ENCODE measurements at regions not wholly inside any gene's neighbourhood (a gene's known extent, or its start where the extent isn't known, plus 50 kb on each side); places are given as distances from the start of the nearest gene placed in this dataset.

DNA sequence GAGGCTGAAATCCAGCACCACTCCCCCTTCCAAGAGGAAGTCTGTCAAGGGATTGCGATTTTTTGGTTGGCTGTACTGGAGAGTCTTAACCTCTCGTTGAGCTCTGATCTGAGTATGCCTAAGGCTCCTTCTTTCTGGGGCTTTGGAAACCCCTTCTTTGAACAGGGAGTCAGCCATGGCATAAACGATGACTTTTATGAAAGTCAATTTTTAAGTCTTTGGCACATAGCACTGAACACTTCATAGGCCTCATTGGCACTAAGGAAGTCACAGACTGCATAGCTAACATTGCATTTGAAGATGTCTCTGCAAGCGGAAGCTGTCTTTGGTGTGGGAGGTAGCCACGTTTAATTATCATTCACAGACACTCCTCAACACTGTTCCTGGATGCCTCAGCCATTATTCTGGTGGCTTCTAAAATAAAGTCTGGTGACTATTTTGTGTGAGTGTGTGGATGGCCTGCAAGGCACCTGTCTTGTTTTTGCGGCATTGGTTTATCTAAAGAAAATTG lies 148.2 kb upstream of the NCK2 start:
- DNase-seq (ENCODE audit: low read depth, low spot score) = no peak

DNA sequence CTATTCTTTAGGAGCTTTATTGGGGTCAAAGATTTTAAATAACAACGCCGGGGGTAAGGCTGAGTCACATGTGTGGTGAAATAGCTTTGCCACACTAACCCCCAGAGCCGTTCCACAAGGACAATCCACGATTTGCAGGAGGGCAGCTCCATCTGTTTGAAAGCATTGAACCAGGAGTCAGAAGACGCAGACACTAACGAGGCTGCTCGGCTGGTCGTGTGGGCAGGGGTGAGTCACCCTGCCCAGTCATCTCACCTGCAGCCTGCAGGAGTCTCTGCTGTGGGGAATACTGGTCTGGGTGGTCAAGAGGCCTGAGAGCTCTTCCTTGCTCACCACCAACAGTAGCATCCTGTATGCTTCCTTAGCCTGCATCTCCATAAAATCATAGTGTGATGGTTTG lies 149.2 kb upstream of the NCK2 start:
- peak; percentile 44 for DNase-seq (ENCODE audit: low read depth, low spot score)

DNA sequence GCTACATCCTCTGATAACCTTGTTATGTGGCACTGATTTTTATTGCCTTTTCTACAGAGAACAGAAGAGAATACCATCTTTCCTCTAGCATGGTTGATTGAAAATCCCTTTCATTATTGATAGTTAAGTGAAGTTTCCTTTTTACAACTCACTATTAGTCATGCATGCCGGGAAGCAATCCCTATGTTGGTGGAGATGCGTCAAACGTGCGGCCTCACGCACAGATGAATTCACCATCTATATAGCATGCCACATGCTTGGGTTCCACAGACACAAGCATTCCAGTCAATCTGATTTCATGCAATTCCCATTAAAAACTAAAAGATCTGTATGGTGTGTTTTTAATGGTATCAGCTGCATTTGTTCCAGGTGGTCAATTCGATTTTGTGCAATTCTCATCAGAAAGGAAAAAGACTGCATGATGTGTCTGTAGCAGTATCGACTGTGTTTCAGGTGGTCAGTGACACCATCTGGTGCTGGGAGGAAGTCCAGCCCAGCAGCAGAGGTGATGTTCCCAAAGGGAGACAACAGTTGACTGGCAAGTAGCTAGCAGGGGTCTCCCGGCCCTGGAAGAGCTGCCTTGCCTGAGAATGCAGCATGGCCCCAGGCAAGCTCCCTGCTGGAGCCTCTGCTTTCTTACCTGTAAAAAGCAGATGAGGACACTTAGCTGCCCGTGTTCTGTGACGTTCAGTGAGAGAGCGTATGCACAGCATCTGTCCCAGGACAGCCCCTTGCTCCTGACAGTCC lies 151.3 kb upstream of the NCK2 start:
- DNase-seq (ENCODE audit: low read depth, low spot score) = no peak

DNA sequence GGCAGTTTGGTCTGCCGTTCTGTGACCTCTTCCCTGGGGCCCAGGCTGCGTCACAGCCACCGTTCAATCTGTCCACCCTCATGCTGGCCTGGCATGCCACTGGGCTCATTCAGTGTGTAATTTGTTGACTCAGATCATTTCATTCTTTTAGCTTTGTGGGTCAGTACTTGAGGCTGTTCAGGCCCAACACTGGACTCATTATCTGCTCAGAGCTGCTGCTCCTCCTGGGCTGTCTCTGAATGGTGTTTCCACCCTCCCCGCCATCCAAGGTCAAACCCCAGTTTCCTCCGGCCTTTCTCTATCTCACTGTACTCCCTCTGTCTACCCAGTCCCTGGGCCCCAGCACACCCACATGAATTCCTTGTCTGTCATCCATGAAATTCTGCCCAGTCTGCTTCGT lies 152.4 kb upstream of the NCK2 start:
- DNase-seq (ENCODE audit: low read depth, low spot score) = no peak

DNA sequence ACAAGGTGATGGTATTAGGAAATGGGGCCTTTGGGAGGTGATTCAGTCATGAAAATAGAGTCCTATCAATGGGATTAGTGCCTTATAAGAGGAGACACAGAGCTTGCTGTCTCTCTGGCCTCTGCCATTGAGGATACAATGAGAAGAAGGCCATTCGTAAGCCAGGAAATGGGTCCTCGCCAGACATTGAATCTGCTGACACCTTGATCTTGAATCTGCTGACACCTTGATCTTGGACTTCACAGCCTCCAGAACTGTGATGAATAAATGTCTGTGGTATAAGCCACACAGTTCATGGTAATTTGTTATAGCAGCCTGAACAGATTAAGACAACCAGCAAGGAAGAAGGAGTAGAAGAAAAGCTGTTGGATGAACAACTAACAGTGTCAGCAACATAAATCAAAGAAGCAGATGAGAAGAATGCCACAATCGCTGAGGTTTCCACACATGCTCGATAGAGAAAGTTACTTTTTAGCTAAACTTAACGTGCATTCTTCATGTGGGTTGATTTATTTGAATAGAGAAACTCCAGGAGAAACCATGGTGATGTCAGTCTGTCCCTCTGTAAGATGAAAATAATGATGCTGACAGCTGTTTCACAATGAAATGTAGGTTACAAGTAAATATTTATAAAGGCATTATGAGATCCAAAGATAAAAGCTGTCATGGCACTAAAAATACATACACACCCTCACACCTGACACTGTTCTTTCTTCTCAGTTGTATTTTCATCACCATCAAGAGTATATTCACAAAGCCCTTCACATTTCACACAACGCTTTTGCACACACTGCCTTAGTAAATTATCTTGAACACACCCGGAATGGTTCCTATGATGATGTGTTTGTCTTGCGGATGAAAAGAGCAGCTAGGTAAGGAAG lies 153.7 kb upstream of the NCK2 start:
- DNase-seq (ENCODE audit: low read depth, low spot score) = no peak

DNA sequence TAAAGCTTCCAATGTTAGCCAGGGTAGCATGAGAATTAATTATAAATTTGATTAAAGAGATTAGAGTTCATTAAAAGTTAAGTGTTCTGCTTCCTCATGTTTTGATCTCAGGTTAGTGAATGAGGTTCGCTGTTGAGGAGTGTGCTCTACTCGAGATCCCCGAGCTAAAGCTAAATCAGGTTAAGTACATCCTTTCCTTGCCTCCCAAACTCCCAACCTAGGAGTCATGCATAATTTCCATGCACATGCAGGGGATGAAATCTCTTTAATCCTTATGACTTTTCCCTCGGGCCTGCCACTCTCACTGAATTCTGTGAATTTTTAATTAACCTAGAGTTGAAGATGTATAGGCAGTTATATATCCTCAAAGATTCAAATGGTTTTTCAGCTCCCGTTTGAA lies 156.1 kb upstream of the NCK2 start:
- no peak for DNase-seq (ENCODE audit: low read depth, low spot score)

DNA sequence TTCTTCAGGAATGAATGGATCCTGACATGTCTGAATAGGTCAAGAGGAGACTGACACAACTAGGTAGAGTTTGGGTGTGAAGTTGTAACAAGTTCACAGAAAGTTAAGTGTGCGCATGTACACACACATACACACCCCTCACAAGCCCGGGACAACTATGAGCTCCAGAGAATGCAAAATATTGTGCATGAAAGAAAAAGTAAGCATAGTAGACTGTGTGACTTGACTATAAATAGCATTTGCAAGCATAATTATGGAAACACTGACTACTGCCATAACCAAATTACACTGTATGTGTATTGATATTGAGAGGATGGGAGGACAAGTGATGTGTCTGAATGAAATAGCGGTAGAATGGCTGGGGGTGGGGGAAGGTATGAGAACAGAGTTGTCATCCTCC lies 157.1 kb upstream of the NCK2 start:
- DNase-seq (ENCODE audit: low read depth, low spot score) = no peak

DNA sequence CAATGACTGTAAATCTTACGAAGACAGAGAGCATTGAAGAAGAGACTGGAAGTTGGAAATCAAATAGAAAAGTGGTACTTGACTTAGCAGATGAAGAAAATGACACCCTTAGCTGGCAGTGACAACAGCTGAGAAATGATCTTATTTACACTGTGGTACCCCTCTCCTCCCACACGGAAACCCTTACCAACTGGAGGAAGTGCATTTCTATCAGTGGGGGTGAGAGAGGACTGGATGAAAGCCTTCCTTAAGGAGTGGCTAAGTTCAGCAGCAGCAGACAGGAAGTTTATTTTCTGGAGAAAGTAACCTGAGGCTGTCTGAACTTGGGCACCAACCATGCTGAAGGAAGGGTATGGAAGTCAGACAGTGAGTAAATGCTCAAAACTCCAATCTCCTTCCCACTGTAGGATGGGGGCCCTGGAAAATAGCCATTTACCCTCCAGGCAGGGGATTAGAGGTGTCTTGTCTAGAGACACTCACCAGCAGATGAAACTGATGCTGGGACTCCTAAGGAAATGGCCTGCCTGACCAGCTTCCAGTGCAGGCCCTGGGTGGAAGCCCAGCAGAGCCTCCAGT lies 160.2 kb upstream of the NCK2 start:
- no peak for DNase-seq (ENCODE audit: low read depth, low spot score)

DNA sequence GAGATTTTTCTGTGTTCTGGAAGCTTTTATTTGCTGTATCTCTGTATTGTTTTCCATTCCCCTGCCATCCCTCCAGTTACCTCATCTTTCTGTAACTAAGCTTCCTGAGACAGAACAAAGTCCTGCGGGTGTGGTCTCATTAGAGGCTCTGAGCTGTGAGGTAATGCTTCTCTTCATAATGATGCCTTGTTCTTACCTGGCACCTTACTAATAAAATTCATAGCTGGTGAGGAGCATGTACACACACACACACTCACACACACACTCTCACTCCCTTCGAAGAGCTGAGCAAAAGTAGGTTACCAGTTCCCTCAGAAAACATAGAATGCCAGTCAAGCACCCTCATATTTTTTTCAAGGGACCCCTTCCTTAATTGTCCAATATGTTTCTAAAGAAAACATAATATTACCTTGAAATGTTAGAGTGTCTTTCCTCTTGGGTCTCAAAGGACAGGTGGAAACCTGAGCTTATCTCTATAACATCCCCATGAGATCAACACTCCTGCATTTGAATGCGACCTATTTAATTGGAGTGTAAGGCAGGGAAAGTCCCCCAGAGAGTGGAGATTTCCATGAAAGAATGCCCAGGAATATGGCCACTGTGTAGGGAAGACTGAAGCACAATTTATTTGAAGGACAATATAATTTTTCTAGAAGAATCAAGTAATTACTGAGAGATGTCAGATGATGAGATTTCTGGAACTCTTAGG lies 161.6 kb upstream of the NCK2 start:
- no peak for DNase-seq (ENCODE audit: low read depth, low spot score)

DNA sequence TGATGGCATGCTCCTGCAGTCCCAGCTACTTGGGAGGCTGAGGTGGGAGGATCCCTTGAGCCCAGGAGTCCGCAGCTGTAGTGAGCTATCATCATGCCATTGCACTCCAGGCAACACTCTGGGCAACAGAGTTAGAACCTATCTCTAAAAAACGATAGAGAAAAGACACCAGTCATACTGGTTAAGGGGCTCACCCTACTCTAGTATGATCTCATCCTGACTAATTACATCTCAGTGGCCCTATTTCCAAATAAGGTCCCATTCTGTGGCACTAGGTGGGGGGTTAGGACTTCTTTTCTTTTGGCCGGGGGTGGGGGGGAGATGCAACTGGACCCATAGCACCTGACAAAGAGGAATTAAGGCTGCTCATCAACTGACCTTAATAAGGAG lies 163.2 kb upstream of the NCK2 start:
- DNase-seq (ENCODE audit: low read depth, low spot score) = no peak

DNA sequence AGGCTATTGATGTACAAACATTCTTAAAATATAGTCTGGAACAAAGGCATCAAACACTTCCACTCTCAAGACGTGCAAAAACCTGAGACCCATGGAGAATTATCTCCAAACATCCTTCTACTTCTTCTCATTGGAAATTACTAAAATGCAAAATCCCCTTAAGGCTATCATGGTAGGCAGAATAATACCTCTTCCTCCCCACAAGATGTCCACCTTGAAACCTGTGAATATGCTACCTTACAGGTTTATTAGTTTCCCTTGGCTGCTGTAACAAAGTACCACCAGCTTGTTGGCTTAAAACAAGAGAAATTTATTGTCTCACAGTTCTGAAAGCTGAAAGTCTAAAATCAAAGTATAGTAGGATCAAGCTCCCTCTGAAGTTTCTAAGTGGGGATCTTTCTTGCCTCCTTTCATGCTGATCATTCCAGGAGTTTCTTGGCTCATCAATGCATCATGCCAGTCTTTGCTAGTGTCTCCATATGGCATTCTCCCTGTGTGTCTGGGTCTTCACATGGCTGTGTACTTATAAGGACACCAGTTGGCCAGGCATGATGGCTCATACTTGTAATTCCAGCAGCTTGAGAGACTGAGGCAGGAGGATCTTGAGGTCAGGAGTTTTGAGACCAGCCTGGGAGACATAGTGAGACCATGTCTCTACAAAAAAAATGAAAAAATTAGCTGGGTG lies 163.7 kb upstream of the NCK2 start:
- no peak for DNase-seq (ENCODE audit: low read depth, low spot score)

DNA sequence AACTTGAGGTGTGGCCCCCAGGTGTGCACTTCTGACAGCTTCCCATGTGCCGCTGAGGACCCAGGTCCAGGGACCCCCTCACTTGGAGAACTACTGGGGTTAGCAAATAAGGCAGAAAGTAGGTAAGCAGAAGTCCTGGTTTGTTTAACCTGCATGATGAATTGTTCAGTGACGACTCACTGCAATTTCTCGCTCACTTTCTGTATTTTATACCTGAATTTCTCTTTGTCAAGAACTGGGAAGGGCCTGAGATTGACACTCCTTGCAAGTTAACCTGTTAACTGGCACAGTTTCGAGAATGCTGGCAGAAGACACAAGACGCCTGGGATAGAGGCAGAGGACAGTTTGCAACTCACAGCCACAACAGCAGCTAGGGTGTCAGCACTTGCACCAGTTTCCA lies 164.5 kb upstream of the NCK2 start:
- no peak for DNase-seq (ENCODE audit: low read depth, low spot score)

DNA sequence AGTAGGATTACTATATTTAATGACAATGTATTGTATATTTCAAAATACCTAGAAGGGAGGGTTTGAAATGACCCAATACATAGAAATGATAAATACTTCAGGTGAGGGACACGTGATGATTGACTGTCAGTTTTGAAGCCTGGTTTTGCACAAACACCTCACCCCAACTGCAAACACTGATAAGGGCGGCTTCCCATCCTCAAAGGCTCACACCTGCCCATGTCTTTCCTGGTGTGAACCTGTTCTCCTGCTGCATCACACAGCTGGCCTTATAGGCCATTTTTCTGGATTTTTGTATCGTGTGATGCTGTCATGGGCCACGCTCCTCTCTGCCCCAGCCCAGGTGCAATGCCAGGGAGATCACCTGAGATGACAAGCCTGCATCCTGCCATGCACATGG lies 166.5 kb upstream of the NCK2 start:
- DNase-seq (ENCODE audit: low read depth, low spot score) = no peak

DNA sequence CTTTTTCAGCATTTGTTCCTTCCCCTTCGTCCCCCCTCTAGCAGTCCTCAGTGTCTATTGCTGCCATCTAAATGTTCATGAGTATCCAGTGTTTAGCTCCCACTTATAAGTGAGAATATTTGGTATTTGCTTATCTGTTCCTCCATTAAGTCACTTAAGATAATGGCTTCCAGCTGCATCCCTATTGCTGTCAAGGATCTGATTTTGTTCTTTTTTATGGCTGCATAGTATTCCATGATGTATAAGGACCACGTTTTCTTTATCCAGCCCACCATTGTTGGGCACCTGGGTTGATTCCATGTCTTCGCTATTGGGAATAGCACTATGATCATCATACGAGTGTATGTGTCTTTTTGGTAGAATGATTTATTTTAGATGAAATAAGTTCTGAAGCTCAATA lies 166.9 kb upstream of the NCK2 start:
- no peak for DNase-seq (ENCODE audit: low read depth, low spot score)

DNA sequence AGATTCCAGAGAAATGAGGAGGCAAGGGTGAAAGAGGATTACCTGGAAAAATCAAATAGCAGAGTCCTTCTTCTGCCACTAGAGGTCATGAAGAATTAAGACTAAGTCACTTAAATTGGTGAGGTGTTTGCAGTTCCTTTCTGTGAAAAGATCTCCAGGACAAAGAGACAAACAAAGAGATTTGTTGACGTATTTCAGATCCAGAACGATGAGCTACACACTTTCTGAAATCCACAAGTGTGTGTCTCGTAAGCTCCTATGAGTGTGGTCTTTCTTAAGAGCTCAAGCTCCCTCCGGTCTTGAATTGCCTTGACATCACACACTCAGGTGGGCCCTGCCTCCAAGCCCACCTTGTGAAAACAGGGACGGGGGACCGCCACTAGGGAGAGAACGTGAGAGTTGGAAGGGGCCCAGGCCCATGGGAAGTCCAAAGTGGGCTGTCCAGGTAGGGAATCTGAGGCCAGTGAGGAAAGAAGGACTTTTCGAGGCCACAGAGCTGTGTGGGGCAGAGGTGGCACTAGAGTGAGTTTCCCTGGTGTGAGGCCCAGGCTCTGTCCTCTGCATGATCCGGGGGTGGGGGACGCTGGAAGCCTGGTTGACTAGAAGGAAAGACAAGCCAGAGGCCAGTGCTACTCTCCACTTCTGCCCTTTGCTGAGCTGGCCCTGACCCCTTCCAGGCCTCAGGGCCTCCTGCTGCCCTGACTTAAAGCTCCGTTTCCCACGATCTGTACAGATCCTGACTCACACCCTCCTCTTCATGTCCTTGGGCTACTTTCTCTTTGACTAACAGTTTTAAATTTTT lies 168.1 kb upstream of the NCK2 start:
- DNase-seq (ENCODE audit: low read depth, low spot score) = peak; percentile 59

DNA sequence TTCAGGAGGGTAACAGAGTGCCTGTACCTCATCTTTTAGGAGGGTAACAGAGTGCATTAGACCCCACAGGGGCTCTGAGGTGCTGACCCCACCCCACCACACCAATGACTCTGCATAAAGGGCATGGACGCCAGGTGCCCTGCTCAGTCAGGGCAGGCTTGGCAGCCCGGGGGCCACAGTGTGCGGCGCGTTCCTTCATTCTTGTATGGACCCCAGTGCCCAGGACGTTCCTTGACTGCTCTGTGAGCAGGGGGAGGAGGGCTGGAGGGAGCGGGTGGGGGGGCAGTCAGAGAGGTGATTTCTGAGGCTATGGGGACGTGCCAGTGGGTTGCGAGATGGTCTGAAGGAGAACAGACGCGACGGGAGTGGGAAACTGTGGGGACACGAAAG lies 168.7 kb upstream of the NCK2 start:
- no peak for DNase-seq (ENCODE audit: low read depth, low spot score)

DNA sequence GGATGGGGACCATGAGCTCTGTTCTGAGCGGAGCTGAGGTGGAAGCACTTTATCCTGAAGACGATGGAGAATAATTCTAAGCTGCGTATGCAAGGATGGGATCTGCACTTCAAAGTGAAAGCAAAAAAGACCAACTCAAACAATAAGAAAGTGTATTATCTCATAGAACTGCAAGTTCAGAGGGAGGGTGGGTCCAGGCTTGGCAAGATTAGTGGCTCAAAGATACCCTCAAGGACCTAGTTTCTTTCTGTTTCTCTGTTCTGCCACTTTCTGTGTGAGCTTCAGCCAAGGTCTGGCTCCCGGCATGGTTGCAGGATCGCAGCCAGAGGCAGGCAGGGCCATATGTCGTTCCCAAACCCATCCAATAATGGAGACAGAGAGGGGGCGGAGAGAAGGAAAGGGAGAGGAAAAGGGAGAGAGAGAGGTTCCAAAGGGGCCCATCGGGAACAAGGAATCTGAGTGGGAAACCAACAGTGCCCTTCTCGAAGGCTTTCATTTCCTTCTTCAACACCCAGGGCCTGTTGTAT lies 169.2 kb upstream of the NCK2 start:
- no peak for DNase-seq (ENCODE audit: low read depth, low spot score)

DNA sequence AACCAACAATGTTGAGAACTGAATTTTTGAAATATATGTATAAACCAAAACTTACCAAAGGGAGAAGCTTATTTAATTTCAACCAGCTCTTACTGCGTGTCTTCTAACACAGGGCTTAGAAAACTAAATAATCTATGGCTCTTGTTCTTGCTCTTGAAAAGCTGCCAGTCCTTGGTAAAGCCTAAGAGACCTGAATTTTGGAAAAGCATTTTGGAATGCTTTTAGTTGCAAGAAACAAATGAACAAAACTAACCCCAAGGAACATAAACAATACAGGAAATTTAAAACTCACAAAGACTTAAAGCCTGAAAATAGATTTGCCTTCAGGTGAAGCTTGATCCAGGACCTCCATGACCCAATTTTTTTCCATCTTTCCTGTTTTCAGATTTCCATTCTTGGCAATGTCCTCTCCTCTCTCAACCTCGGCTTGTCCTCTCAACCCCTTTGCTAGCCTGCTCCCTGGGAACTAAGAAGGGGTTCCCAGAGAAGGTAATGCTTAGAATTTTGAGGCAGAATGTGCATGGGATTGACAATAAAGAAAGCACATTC lies 169.8 kb upstream of the NCK2 start:
- DNase-seq (ENCODE audit: low read depth, low spot score) = no peak

DNA sequence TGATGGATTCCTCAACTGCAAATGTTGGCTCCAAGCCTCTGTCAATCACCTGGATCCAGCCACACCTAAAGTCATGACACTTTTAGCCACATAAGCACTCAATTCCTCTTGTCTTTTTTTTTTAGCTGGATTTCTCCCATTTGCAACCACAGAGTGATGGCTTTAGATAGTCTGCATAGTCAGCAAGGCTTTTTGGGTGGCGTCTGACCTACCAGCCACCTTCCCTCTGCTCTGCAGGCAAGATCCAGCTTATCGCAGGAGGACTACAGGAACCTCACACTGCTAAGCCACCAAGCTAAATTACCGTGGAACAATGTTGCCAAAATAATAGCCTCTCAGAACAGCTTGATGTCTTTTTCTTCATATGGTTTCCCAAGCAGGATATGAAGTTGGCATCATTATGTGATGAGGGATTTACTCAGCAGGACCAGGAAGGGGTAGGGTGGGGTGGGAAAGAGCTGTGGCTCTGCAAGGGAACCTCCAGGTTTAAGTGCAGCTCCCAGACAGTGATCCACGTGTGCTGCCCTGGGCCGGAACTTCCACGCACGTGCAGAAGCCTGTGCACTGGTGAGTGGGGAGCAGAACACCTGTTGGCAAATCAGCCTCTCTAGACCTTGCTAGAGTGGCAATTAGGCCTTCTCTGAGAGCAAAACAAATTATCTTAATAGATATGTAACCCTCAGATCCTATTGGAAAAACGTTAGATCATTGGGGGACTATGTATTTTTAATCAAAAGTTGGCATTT lies 170.6 kb upstream of the NCK2 start:
- no peak for DNase-seq (ENCODE audit: low read depth, low spot score)

All from astrocyte of the hippocampus (primary cell).